A673 (cell line): ENCODE measurements at regions not wholly inside any gene's neighbourhood (a gene's known extent, or its start where the extent isn't known, plus 50 kb on each side); places are given as distances from the start of the nearest gene placed in this dataset.

Source experiments
- EZH2 ChIP-seq: fragments of 200-600 bp; sonication (generic); IDR thresholded peaks from 2 replicates; pipeline ENCODE4 v1.6.1; 2017; ENCODE audit warnings: borderline replicate concordance, low read depth, mild to moderate bottlenecking, mixed read lengths, antibody characterized with exemption, low read length; ENCODE audit not compliant: poor library complexity, severe bottlenecking
- TF ChIP-seq, protein P1 (sequence below): fragments of 300-800, 200-600 bp; sonication (generic); conservative IDR thresholded peaks from 2 replicates; pipeline ENCODE4 v1.5.1; 2017; ENCODE audit warnings: low read depth, mild to moderate bottlenecking, antibody characterized with exemption, low read length, moderate library complexity, mixed read lengths

- TF ChIP-seq, protein P1, sequence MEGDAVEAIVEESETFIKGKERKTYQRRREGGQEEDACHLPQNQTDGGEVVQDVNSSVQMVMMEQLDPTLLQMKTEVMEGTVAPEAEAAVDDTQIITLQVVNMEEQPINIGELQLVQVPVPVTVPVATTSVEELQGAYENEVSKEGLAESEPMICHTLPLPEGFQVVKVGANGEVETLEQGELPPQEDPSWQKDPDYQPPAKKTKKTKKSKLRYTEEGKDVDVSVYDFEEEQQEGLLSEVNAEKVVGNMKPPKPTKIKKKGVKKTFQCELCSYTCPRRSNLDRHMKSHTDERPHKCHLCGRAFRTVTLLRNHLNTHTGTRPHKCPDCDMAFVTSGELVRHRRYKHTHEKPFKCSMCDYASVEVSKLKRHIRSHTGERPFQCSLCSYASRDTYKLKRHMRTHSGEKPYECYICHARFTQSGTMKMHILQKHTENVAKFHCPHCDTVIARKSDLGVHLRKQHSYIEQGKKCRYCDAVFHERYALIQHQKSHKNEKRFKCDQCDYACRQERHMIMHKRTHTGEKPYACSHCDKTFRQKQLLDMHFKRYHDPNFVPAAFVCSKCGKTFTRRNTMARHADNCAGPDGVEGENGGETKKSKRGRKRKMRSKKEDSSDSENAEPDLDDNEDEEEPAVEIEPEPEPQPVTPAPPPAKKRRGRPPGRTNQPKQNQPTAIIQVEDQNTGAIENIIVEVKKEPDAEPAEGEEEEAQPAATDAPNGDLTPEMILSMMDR = no peak
- TF ChIP-seq EZH2 = no peak
These were observed 321.9 kb downstream of the FOXO1 start for GRCh38 chr13:40344270-40345148.
